GM12872 (cell line): ENCODE measurements at regions not wholly inside any gene's neighbourhood (a gene's known extent, or its start where the extent isn't known, plus 50 kb on each side); places are given as distances from the start of the nearest gene placed in this dataset.

Experiments used
- TF ChIP-seq, protein P1 (sequence below): IDR thresholded peaks from 3 replicates; pipeline ENCODE4 v1.5.1; 2011; ENCODE audit warnings: low read depth, mild to moderate bottlenecking, low read length, moderate library complexity; ENCODE audit not compliant: insufficient read depth

DNA sequence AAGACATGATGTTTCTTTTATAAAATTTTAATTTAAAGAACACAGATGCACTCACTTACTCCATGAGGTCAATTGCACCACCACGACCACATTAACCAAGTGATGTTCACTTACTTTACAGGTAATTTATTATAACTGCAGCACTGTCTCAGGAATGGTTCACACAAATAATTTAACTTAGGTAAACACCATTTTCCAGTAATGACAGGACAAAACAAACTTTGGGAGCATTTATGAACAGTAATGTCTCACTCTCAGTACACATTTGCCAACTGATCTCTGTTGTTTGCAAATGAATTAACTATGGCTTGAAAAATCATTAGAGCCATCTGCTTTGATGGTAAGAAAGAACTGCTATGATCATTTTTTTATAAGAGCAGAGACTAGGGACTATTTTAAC lies 150.4 kb downstream of the ETV1 start:
- TF ChIP-seq, protein P1, sequence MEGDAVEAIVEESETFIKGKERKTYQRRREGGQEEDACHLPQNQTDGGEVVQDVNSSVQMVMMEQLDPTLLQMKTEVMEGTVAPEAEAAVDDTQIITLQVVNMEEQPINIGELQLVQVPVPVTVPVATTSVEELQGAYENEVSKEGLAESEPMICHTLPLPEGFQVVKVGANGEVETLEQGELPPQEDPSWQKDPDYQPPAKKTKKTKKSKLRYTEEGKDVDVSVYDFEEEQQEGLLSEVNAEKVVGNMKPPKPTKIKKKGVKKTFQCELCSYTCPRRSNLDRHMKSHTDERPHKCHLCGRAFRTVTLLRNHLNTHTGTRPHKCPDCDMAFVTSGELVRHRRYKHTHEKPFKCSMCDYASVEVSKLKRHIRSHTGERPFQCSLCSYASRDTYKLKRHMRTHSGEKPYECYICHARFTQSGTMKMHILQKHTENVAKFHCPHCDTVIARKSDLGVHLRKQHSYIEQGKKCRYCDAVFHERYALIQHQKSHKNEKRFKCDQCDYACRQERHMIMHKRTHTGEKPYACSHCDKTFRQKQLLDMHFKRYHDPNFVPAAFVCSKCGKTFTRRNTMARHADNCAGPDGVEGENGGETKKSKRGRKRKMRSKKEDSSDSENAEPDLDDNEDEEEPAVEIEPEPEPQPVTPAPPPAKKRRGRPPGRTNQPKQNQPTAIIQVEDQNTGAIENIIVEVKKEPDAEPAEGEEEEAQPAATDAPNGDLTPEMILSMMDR = no peak
